SK-N-SH (cell line): ENCODE measurements at regions not wholly inside any gene's neighbourhood (a gene's known extent, or its start where the extent isn't known, plus 50 kb on each side); places are given as distances from the start of the nearest gene placed in this dataset.

Experiments used
- CTCF ChIA-PET: fragments of 300-600, 350-600 bp; formaldehyde crosslinking; extraction: SDS; loops from one replicate; lab custom pipeline; 2021; lab: Yijun Ruan, JAX
- POLR2A ChIA-PET: fragments of 350-600 bp; sonication (Branson Sonifier 250); formaldehyde crosslinking; extraction: SDS; loops from one replicate; lab custom pipeline; 2020; ENCODE audit warnings: antibody characterized with exemption, inconsistent platforms; lab: Yijun Ruan, JAX
- DNase-seq: peaks from one replicate; pipeline ENCODE4 v3.0.0; 2012
- H2AFZ ChIP-seq: fragments of 200-600 bp; sonication (generic); 2 replicates; pipeline ENCODE4 v1.8.1; 2016; ENCODE audit warnings: antibody characterized with exemption, mild to moderate bottlenecking, low read depth
- H3F3A ChIP-seq: fragments of 200-600 bp; sonication (generic); replicated peaks from 2 replicates; pipeline ENCODE3; 2016; ENCODE audit warnings: antibody characterized with exemption, mild to moderate bottlenecking; ENCODE audit not compliant: insufficient read depth
- H3K27ac ChIP-seq, 2 experiments: fragments of 200-500 bp in 1 of 2; fragments of 200-600 bp in 1 of 2; sonication (Bioruptor generic) in 1 of 2; sonication (generic), shearing (Covaris generic) in 1 of 2; 2 replicates each; pipeline versions ENCODE4 v1.5.1 to v1.6.1; 2014 to 2016; ENCODE audit warnings: low read depth in 2 of 2, inconsistent platforms in 1 of 2, low read length in 1 of 2, mild to moderate bottlenecking in 1 of 2, mixed read lengths in 1 of 2
- H3K27me3 ChIP-seq: fragments of 200-600 bp; sonication (generic), shearing (Covaris generic); 2 replicates; pipeline ENCODE4 v1.6.1; 2016; ENCODE audit warnings: mixed run types; ENCODE audit not compliant: insufficient read depth
- H3K36me3 ChIP-seq, 2 experiments: fragments of 200-500 bp in 1 of 2; fragments of 200-600 bp in 1 of 2; sonication (Bioruptor generic) in 1 of 2; sonication (generic) in 1 of 2; replicated peaks in 1 of 2; 2 replicates each; pipeline versions ENCODE3 to v1.5.1; 2014 to 2016; ENCODE audit warnings: low read length in 1 of 2, mild to moderate bottlenecking in 1 of 2; ENCODE audit not compliant: insufficient read depth in 2 of 2, control insufficient read depth in 1 of 2
- H3K4me1 ChIP-seq, 2 experiments: fragments of 200-500 bp in 1 of 2; fragments of 200-600 bp in 1 of 2; sonication (Bioruptor generic) in 1 of 2; sonication (generic), shearing (Covaris generic) in 1 of 2; 2 replicates each; pipeline versions ENCODE4 v1.5.1 to v1.6.1; 2014 to 2016; ENCODE audit warnings: low read depth in 1 of 2, low read length in 1 of 2, mixed run types in 1 of 2; ENCODE audit not compliant: insufficient read depth in 2 of 2, control insufficient read depth in 1 of 2
- H3K4me2 ChIP-seq: fragments of 200-600 bp; sonication (generic), shearing (Covaris generic); 2 replicates; pipeline ENCODE4 v1.6.1; 2017; ENCODE audit warnings: mixed run types
- H3K4me3 ChIP-seq, 2 experiments: fragments of 200-500 bp in 1 of 2; fragments of 200-600 bp in 1 of 2; sonication (Bioruptor generic) in 1 of 2; sonication (generic), shearing (Covaris generic) in 1 of 2; 2 replicates each; pipeline versions ENCODE4 v1.5.1 to v1.8.1; 2014 to 2016; ENCODE audit warnings: low read depth in 2 of 2, inconsistent platforms in 1 of 2, low read length in 1 of 2, mild to moderate bottlenecking in 1 of 2, mixed read lengths in 1 of 2, moderate library complexity in 1 of 2
- H3K79me2 ChIP-seq: fragments of 200-600 bp; sonication (generic); 2 replicates; pipeline ENCODE4 v1.8.1; 2017; ENCODE audit warnings: mild to moderate bottlenecking; ENCODE audit not compliant: insufficient read depth
- H3K9ac ChIP-seq: fragments of 200-600 bp; sonication (generic); 2 replicates; pipeline ENCODE4 v1.6.1; 2017; ENCODE audit warnings: mixed run types
- H3K9me2 ChIP-seq: fragments of 200-600 bp; sonication (generic); 2 replicates; pipeline ENCODE4 v1.6.1; 2017; ENCODE audit warnings: mixed run types
- H3K9me3 ChIP-seq: fragments of 200-600 bp; sonication (generic); 2 replicates; pipeline ENCODE4 v1.6.1; 2017; ENCODE audit warnings: mixed run types, mild to moderate bottlenecking, moderate library complexity
- H4K20me1 ChIP-seq: fragments of 200-600 bp; sonication (generic); 2 replicates; pipeline ENCODE4 v1.6.1; 2017; ENCODE audit warnings: mild to moderate bottlenecking, mixed run types; ENCODE audit not compliant: insufficient read depth
- EP300 ChIP-seq, 2 experiments: IDR thresholded peaks; 2 replicates each; pipeline versions ENCODE4 v1.4.0 to v1.6.1; 2012; ENCODE audit warnings: borderline replicate concordance in 1 of 2, low read depth in 1 of 2, low read length in 1 of 2
- FOSL2 ChIP-seq: IDR thresholded peaks from 2 replicates; pipeline ENCODE4 v1.4.0; 2012; ENCODE audit warnings: low read depth, mild to moderate bottlenecking, moderate library complexity, borderline replicate concordance
- FOXJ3 ChIP-seq: sonication (generic); formaldehyde crosslinking; IDR thresholded peaks from 2 replicates; pipeline ENCODE4 v1.5.1; 2020; ENCODE audit warnings: mild to moderate bottlenecking, missing genetic modification reagents
- FOXM1 ChIP-seq: IDR thresholded peaks from 2 replicates; pipeline ENCODE4 v1.4.0; 2012; ENCODE audit warnings: low read depth, mild to moderate bottlenecking
- GABPA ChIP-seq: IDR thresholded peaks from 2 replicates; pipeline ENCODE4 v1.4.0; 2012; ENCODE audit warnings: low read depth, mild to moderate bottlenecking
- IRF3 ChIP-seq: fragments of 150-350 bp; IDR thresholded peaks from 2 replicates; pipeline ENCODE4 v1.6.1; 2016; ENCODE audit warnings: mild to moderate bottlenecking, low read depth, low read length
- JUND ChIP-seq: IDR thresholded peaks from 2 replicates; pipeline ENCODE4 v1.4.0; 2012
- MAX ChIP-seq: IDR thresholded peaks from 2 replicates; pipeline ENCODE4 v1.4.0; 2012; ENCODE audit warnings: low read depth
- MXI1 ChIP-seq: IDR thresholded peaks from 2 replicates; pipeline ENCODE4 v1.6.1; 2012; ENCODE audit warnings: mild to moderate bottlenecking, low read depth, low read length, improper control_type of control experiment
- NRF1 ChIP-seq: IDR thresholded peaks from 2 replicates; pipeline ENCODE4 v1.6.1; 2012; ENCODE audit warnings: low read depth, mild to moderate bottlenecking, low read length
- POLR2AphosphoS5 ChIP-seq: IDR thresholded peaks from 2 replicates; pipeline ENCODE4 v1.6.1; 2012; ENCODE audit warnings: low read depth, low read length
- RAD21 ChIP-seq: IDR thresholded peaks from 2 replicates; pipeline ENCODE4 v1.6.1; 2012; ENCODE audit warnings: mild to moderate bottlenecking, low read length
- RFX5 ChIP-seq: IDR thresholded peaks from 2 replicates; pipeline ENCODE4 v1.6.1; 2012; ENCODE audit warnings: mild to moderate bottlenecking, improper control_type of control experiment, low read length
- SMC3 ChIP-seq: IDR thresholded peaks from 2 replicates; pipeline ENCODE4 v1.6.1; 2012; ENCODE audit warnings: low read depth, low read length, improper control_type of control experiment
- TAF1 ChIP-seq: IDR thresholded peaks from 2 replicates; pipeline ENCODE4 v1.6.1; 2012; ENCODE audit warnings: low read depth, mild to moderate bottlenecking, low read length, moderate library complexity, borderline replicate concordance
- TCF12 ChIP-seq: IDR thresholded peaks from 2 replicates; pipeline ENCODE4 v1.4.0; 2012
- TEAD4 ChIP-seq: IDR thresholded peaks from 2 replicates; pipeline ENCODE4 v1.4.0; 2012; ENCODE audit warnings: mild to moderate bottlenecking, borderline replicate concordance; ENCODE audit not compliant: insufficient read depth
- YY1 ChIP-seq: IDR thresholded peaks from 2 replicates; pipeline ENCODE4 v1.4.0; 2012; ENCODE audit warnings: low read depth, mild to moderate bottlenecking
- WGBS: methylation state at CpG from one replicate; pipeline ENCODE4 v1.1.6; 2017; ENCODE audit warnings: low lambda C conversion rate; 5-methylcytosine and 5-hydroxymethylcytosine counted together

GRCh38 chr22:48103126-48103875, 1340.9 kb downstream of the TBC1D22A start:
- Histone ChIP-seq H3K79me2 (no peaks in the 10 kb centered on the region), H3K36me3 (no peaks in the 10 kb centered on the region), H4K20me1 (no peaks in the 10 kb centered on the region), H3K27me3 (no peaks in the 10 kb centered on the region; the same call in 1 of the 2 replicates), H3K4me1 (no peaks in the 10 kb centered on the region), H3F3A (no peaks in the 10 kb centered on the region), H3K27ac (no peak overlapping the region), H3K4me3 (no peak overlapping the region), H3K9ac (no peak overlapping the region), H2AFZ (no peak overlapping the region), H3K9me2 (no peaks in the 10 kb centered on the region), H3K4me2 (no peak overlapping the region), H3K9me3 (no peaks in the 10 kb centered on the region)
- DNase-seq, result no peak
- POLR2A ChIA-PET, result no interaction called here
- WGBS, result 16% methylated on average over 19 of the region's 24 CpGs
- TF ChIP-seq RAD21 (no peak), FOSL2 (no peak), NRF1 (no peak)
- CTCF ChIA-PET, result no interaction called here

GRCh38 chr22:48102581-48102980, 1340.1 kb downstream of the TBC1D22A start:
- ChIA-PET POLR2A (no interaction called here), CTCF (no interaction called here)
- Histone ChIP-seq H3K4me2 (no peak overlapping the region), H3K9me2 (no peaks in the 10 kb centered on the region), H3K79me2 (no peaks in the 10 kb centered on the region), H3K36me3 (no peaks in the 10 kb centered on the region), H3F3A (no peaks in the 10 kb centered on the region), H3K9ac (no peak overlapping the region)
- no peak for DNase-seq
- 14% methylated on average over 5 of the region's 5 CpGs for WGBS
- TF ChIP-seq YY1 (no peak), NRF1 (no peak), SMC3 (no peak), MAX (no peak), RFX5 (no peak), GABPA (no peak), FOSL2 (no peak), TEAD4 (no peak), POLR2AphosphoS5 (no peak), FOXM1 (no peak), EP300 (IDR thresholded peaks at IDR 0.05; ENCODE audit: borderline replicate concordance in 1 of 2, low read depth in 1 of 2, low read length in 1 of 2) (no peak), MXI1 (no peak)
- TF ChIP-seq, all 33 proteins: peak for 0
- Histone ChIP-seq H2AFZ (no peak overlapping the region), H3K4me1 (no peaks in the 10 kb centered on the region), H3K27me3 (no peaks in the 10 kb centered on the region; the same call in 1 of the 2 replicates), H4K20me1 (no peaks in the 10 kb centered on the region), H3K27ac (no peak overlapping the region), H3K9me3 (no peaks in the 10 kb centered on the region), H3K4me3 (no peak overlapping the region)

- Histone ChIP-seq H3F3A (no peaks in the 10 kb centered on the region), H3K4me2 (no peak overlapping the region), H3K79me2 (no peaks in the 10 kb centered on the region), H3K4me3 (no peak overlapping the region)
- TF ChIP-seq FOXJ3 (CRISPR knock-in tag) (no peak), FOXM1 (no peak), IRF3 (no peak), RFX5 (no peak), SMC3 (no peak), RAD21 (no peak), TCF12 (no peak), GABPA (no peak), JUND (no peak), TAF1 (no peak)
- TF ChIP-seq, all 33 proteins: peak for 0
- 21% methylated on average over 3 of the region's 8 CpGs for WGBS
- H2AFZ ChIP-seq, result no peak overlapping the region
- no peaks in the 10 kb centered on the region for H3K9me3 ChIP-seq
- CTCF ChIA-PET, result no interaction called here
- no peaks in the 10 kb centered on the region; the same call in 1 of the 2 replicates for H3K27me3 ChIP-seq
- no peak for DNase-seq
- H3K36me3 ChIP-seq, result no peaks in the 10 kb centered on the region
- no peaks in the 10 kb centered on the region for H4K20me1 ChIP-seq
- no peak overlapping the region for H3K27ac ChIP-seq
- no peak overlapping the region for H3K9ac ChIP-seq
- no peaks in the 10 kb centered on the region for H3K9me2 ChIP-seq
- POLR2A ChIA-PET, result no interaction called here
- no peaks in the 10 kb centered on the region for H3K4me1 ChIP-seq
Measured at GRCh38 chr22:48101704-48102103, 1339.3 kb downstream of the TBC1D22A start.
